ENCODE measurements at regions not wholly inside any gene's neighbourhood (a gene's known extent, or its start where the extent isn't known, plus 50 kb on each side); places are given as distances from the start of the nearest gene placed in this dataset.
A peak's percentile ranks its signal among the peaks of the same experiment; 100 is the strongest.

DNA sequence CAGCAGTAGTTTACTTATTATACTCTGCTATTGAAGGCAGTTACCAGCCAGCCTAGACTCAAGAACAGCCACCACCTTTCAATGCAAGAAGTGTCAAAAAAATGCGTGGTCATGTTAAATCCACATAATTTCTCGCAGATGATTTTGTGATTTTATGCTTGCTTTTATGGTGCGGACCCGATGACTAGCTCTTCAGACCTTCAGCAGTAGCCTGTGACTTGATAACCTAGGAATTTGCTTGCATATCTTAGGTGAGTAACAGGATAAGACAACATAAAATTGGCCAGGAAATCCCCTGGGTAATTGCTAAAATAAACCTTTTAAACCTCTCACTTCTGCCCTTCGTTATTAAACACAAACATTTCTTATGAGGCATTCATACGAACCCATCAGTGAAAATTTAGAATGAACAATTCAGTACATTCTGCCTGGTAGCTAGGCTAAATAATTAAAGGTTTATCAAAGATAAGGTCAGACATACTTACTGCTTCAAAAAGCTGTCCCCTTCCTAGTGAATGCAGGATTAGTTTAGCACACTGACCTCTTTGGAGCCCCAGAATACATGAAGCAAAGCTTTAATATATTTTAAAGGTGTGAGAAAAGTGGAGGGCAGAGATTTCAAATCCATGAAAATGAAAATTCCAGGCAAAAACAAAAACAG is 798.8 kb downstream of the OTOL1 start:
- TF ChIP-seq CTCF (conservative IDR thresholded peaks at IDR 0.05 in 1 of 2, IDR thresholded peaks at IDR 0.05 in 1 of 2; ENCODE audit: low read depth in 1 of 2, low read length in 2 of 2), result no peak
- no peak for TF ChIP-seq EZH2 (IDR thresholded peaks at IDR 0.05; ENCODE audit: low read length, missing control alignments)
- Histone ChIP-seq H4K20me1 (ENCODE audit: control insufficient read depth, extremely low read depth, insufficient read depth, low read length) (no peaks in the 10 kb centered on the region), H3K4me1 (ENCODE audit: control insufficient read depth, extremely low read depth, insufficient read depth, low read length) (no peaks in the 10 kb centered on the region), H3K36me3 (ENCODE audit: control insufficient read depth, insufficient read depth, low read length) (no peaks in the 10 kb centered on the region), H3K9ac (ENCODE audit: insufficient read depth, low read length) (no peak overlapping the region), H2AFZ (ENCODE audit: low read length) (no peak overlapping the region), H3K9me3 (ENCODE audit: control insufficient read depth, insufficient read depth, low read depth, low read length) (no peaks in the 10 kb centered on the region), H3K27me3 (ENCODE audit: control insufficient read depth, insufficient read depth, low read length) (no peaks in the 10 kb centered on the region), H3K79me2 (ENCODE audit: control insufficient read depth, insufficient read depth, low read length) (no peaks in the 10 kb centered on the region), H3K4me3 (replicated peaks in 1 of 4; ENCODE audit: control extremely low read depth in 1 of 4, insufficient read depth in 1 of 4, low read depth in 3 of 4, low read length in 4 of 4) (no peak overlapping the region), H3K27ac (ENCODE audit: insufficient read depth, low read length) (peak overlapping the region; percentile 27), H3K4me2 (ENCODE audit: extremely low read depth, insufficient read depth, low read length) (peak overlapping the region; percentile 26)
- DNase-seq (ENCODE audit: low read depth in 2 of 2), result peak; percentile 56 to 98

- H3K4me1 ChIP-seq (ENCODE audit: control insufficient read depth, extremely low read depth, insufficient read depth, low read length), result no peaks in the 10 kb centered on the region
- DNase-seq (ENCODE audit: low read depth in 2 of 2), result peak; percentile 46 to 51
- H3K9ac ChIP-seq (ENCODE audit: insufficient read depth, low read length), result no peak overlapping the region
- no peaks in the 10 kb centered on the region for H3K79me2 ChIP-seq (ENCODE audit: control insufficient read depth, insufficient read depth, low read length)
- H3K27me3 ChIP-seq (ENCODE audit: control insufficient read depth, insufficient read depth, low read length), result no peaks in the 10 kb centered on the region
- H3K4me2 ChIP-seq (ENCODE audit: extremely low read depth, insufficient read depth, low read length), result no peak overlapping the region
- TF ChIP-seq EZH2 (IDR thresholded peaks at IDR 0.05; ENCODE audit: low read length, missing control alignments) (no peak), CTCF (conservative IDR thresholded peaks at IDR 0.05 in 1 of 2, IDR thresholded peaks at IDR 0.05 in 1 of 2; ENCODE audit: low read depth in 1 of 2, low read length in 2 of 2) (no peak)
- H3K27ac ChIP-seq (ENCODE audit: insufficient read depth, low read length), result no peak overlapping the region
- no peaks in the 10 kb centered on the region for H3K36me3 ChIP-seq (ENCODE audit: control insufficient read depth, insufficient read depth, low read length)
- H3K9me3 ChIP-seq (ENCODE audit: control insufficient read depth, insufficient read depth, low read depth, low read length), result no peaks in the 10 kb centered on the region
- no peak overlapping the region for H3K4me3 ChIP-seq (replicated peaks in 1 of 4; ENCODE audit: control extremely low read depth in 1 of 4, insufficient read depth in 1 of 4, low read depth in 3 of 4, low read length in 4 of 4)
- H4K20me1 ChIP-seq (ENCODE audit: control insufficient read depth, extremely low read depth, insufficient read depth, low read length), result no peaks in the 10 kb centered on the region
- no peak overlapping the region for H2AFZ ChIP-seq (ENCODE audit: low read length)
These were observed 806.5 kb downstream of the OTOL1 start for GRCh38 chr3:162302983-162303624.

DNA sequence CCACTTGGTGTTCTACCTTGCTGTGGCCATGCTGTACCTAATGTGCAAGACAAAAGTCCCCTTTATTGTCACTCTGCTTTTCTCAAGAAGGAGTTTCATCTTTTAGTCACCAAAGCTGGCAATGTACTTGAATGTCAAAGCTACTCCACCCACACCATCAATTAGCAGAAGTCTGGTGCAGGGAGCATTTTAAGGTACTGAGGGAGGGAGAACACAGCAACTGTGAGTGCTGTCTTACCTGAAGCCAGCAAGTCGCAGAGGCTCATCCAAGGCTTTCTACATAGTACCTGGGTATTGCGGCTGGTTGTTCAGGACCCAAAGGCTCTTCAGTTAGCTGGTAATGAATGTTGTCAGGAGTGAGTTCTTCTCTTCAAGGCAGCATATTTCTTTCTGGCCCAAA is 820.4 kb downstream of the OTOL1 start:
- no peak for DNase-seq (ENCODE audit: low read depth in 2 of 2)
- H3K9ac ChIP-seq (ENCODE audit: insufficient read depth, low read length), result no peak overlapping the region

More for the DNA sequence above, 820.4 kb downstream of the OTOL1 start:
- no peaks in the 10 kb centered on the region for H3K36me3 ChIP-seq (ENCODE audit: control insufficient read depth, insufficient read depth, low read length)
- H2AFZ ChIP-seq (ENCODE audit: low read length), result no peak overlapping the region
- TF ChIP-seq EZH2 (IDR thresholded peaks at IDR 0.05; ENCODE audit: low read length, missing control alignments) (no peak), CTCF (conservative IDR thresholded peaks at IDR 0.05 in 1 of 2, IDR thresholded peaks at IDR 0.05 in 1 of 2; ENCODE audit: low read depth in 1 of 2, low read length in 2 of 2) (no peak)
- H4K20me1 ChIP-seq (ENCODE audit: control insufficient read depth, extremely low read depth, insufficient read depth, low read length), result no peaks in the 10 kb centered on the region
- no peak overlapping the region for H3K4me3 ChIP-seq (replicated peaks in 1 of 4; ENCODE audit: control extremely low read depth in 1 of 4, insufficient read depth in 1 of 4, low read depth in 3 of 4, low read length in 4 of 4)
- no peak overlapping the region for H3K4me2 ChIP-seq (ENCODE audit: extremely low read depth, insufficient read depth, low read length)
- no peaks in the 10 kb centered on the region for H3K9me3 ChIP-seq (ENCODE audit: control insufficient read depth, insufficient read depth, low read depth, low read length)
- H3K27me3 ChIP-seq (ENCODE audit: control insufficient read depth, insufficient read depth, low read length), result no peaks in the 10 kb centered on the region
- H3K4me1 ChIP-seq (ENCODE audit: control insufficient read depth, extremely low read depth, insufficient read depth, low read length), result no peaks in the 10 kb centered on the region
- no peaks in the 10 kb centered on the region for H3K79me2 ChIP-seq (ENCODE audit: control insufficient read depth, insufficient read depth, low read length)
- H3K27ac ChIP-seq (ENCODE audit: insufficient read depth, low read length), result no peak overlapping the region
